IgD-negative memory B cell (primary cell): ENCODE measurements at regions not wholly inside any gene's neighbourhood (a gene's known extent, or its start where the extent isn't known, plus 50 kb on each side); places are given as distances from the start of the nearest gene placed in this dataset.
"Not testable (repeated sequence)": the region's sequence is repeated elsewhere in the genome, so short reads cannot be mapped to it uniquely, and the experiment has no call there.

Source experiments
- H3K27ac Mint-ChIP-seq, 3 donors: one replicate each; pipeline ENCODE4 v1.8.0; 2020 to 2022; ENCODE audit warnings: mild to moderate bottlenecking in 3 of 3, mixed read lengths in 3 of 3, moderate library complexity in 1 of 3
- H3K27me3 Mint-ChIP-seq: one replicate; pipeline ENCODE4 v1.8.0; 2021; ENCODE audit warnings: mixed read lengths
- H3K36me3 Mint-ChIP-seq: one replicate; pipeline ENCODE4 v1.8.0; 2020; ENCODE audit warnings: mild to moderate bottlenecking, mixed read lengths
- H3K4me1 Mint-ChIP-seq, 3 donors: one replicate each; pipeline ENCODE4 v1.8.0; 2020 to 2022; ENCODE audit warnings: mixed read lengths in 3 of 3, mild to moderate bottlenecking in 1 of 3
- H3K4me3 Mint-ChIP-seq, 4 donors: one replicate each; pipeline ENCODE4 v1.8.0; 2020 to 2022; ENCODE audit warnings: mild to moderate bottlenecking in 4 of 4, mixed read lengths in 4 of 4, moderate library complexity in 3 of 4
- H3K9me3 Mint-ChIP-seq, 3 donors: one replicate each; pipeline ENCODE4 v1.8.0; 2020 to 2021; ENCODE audit warnings: mixed read lengths in 3 of 3, mild to moderate bottlenecking in 1 of 3

DNA sequence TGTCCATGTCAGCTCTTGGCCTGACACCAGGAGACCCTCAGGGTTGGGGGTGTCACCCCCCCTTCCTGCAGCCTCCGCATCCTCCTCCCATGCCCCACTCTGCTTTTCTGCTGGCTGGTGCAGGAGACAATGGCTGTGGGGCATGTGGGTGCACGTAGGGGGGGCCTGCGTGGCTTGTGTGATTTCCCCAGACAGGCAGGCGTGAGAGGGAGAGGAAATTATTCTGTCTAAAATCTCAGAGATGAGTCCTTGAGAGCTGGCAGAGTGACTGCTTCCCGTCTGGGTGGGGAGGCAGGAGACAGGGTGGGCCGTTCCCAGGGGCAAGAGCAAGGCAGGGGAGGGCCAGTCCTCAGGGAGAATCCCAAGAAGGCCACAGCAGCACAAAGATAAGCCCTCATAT is 173.2 kb downstream of the TRIM43 start:
- H3K4me3 Mint-ChIP-seq, H3K27ac Mint-ChIP-seq, H3K27me3 Mint-ChIP-seq, H3K36me3 Mint-ChIP-seq, H3K9me3 Mint-ChIP-seq, H3K4me1 Mint-ChIP-seq: not testable (repeated sequence)

DNA sequence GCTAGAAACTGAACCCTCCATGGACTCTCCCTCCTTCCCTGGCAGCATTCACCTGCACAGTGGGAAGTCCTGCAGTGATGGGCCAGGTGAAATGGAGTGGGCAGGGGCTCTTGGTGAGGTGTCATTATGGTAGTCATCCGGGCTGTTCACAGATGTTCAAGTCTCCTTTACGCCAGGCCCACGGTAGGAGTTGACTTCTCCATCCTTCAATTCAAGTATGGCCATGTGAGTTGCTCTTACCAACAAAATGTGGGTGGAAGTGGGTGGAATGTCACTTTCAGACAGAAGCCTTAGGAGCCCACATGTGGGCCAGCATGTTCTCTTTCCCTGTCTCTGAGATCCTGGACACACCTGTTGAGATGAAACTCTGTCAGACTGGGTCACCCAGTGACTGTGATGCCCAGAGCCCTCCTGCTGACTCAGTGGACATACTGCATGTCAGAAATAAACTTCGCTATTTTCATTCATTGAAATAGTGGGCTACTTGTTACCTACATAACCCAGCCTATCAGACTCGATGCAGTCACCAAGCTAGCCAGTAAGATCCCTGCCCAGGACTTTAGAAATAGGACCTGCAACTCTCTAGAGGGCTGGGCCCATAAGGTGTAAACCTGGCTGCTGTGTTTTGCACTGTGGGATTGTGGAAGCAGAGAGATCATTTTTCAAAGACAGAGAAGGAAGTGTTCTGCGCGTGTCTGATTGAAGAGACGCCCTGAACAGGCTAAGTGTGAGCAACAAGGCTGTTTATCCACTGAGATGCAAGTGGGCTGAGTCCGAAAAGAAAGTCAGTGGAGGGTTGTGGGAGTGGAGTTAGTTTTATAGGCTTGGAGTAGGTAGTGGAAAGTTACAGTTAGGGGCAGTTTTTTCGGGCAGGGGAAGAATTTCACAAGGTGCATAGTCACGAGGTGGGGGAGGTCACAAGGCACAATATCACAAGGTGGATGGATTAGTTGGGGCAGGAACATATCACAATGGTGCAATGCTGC is 174.4 kb downstream of the TRIM43 start:
- H3K27me3 Mint-ChIP-seq, H3K9me3 Mint-ChIP-seq, H3K27ac Mint-ChIP-seq, H3K4me3 Mint-ChIP-seq, H3K36me3 Mint-ChIP-seq, H3K4me1 Mint-ChIP-seq: not testable (repeated sequence)

DNA sequence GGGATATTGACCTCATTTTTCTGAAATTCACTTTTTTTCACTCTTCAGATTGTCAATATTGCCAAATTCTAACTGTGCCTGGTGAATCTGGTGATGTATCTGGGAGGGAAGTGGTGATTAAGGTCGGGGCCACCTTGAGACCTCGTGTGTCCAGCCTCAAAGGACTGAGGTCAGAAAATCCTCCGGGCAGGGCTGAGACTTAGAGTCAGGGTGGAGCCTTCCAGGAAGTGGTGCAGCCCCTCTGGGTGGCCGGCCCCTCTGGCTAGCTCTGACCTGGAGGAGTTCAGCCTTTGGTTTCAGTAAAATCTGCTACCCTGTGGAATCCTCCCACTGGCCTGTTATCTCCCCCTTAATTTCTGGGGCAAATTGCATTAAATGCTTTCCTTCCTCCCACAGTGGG is 175.7 kb downstream of the TRIM43 start:
- peak overlapping the region in 1 of 4 donors; percentile 17 for H3K4me3 Mint-ChIP-seq
- not testable (repeated sequence) for H3K27me3 Mint-ChIP-seq, H3K36me3 Mint-ChIP-seq, H3K27ac Mint-ChIP-seq, H3K4me1 Mint-ChIP-seq, H3K9me3 Mint-ChIP-seq

DNA sequence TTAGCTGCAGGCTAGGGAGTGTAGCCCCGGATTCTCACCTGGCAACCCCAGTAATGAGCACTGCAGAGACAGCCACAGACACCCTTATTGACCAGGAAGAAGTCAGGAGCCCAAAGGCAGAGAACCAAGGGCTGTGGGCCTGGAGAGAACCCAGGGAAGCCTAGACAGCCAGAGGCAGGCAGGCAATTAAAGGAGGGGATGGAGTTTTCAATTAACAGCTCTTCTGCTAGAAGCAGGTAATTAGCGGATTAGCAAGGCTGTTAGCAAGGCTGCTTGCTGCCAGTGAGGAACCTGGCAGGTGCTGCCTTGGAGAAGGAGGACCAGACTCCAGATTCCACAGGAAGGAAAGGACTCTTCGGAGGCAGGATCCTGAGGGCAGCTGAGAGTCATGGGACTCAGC is 176.1 kb downstream of the TRIM43 start:
- H3K9me3 Mint-ChIP-seq, H3K27me3 Mint-ChIP-seq, H3K4me1 Mint-ChIP-seq, H3K36me3 Mint-ChIP-seq, H3K27ac Mint-ChIP-seq, H3K4me3 Mint-ChIP-seq: not testable (repeated sequence)

DNA sequence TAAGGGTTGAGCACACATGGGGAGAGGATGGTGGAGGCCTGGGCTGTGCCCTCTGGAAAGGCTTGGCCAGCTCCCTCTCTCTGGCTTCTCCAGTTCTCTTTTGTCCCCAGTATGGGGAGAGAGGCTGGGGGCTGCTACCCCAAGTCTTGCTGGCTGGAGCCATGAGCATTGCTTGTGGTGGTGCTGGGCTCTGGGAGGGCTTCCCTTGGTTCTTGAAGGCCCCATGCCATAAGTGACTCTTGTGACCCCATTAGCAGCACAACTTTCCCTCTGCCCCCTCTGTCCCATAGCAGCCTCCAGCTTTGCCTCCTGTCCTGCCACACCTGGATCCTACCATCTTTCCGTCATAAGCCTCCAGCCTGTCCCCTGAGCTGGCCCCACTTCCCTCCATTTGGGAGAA is 177.5 kb downstream of the TRIM43 start:
- not testable (repeated sequence) for H3K9me3 Mint-ChIP-seq, H3K4me1 Mint-ChIP-seq, H3K27ac Mint-ChIP-seq, H3K27me3 Mint-ChIP-seq, H3K4me3 Mint-ChIP-seq, H3K36me3 Mint-ChIP-seq

DNA sequence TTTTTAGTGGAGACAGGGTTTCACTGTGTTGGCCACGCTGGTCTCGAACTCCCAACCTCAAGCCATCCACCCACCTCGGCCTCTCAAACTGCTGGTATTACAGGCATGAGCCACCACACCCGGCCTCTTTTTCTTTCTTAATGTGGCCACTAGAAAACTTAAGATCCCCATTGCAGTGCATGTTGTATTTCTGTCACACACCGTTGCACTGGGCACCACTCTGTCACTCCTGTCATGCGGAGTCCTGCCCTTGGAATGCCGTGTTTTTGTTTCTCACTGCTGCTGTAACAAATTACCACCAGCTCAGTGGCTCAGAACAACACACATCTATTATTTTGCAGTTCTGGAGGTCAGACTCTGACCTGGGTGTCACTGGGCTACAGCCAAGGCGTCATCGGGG is 178.9 kb downstream of the TRIM43 start:
- H3K4me3 Mint-ChIP-seq, H3K36me3 Mint-ChIP-seq, H3K27me3 Mint-ChIP-seq, H3K4me1 Mint-ChIP-seq, H3K9me3 Mint-ChIP-seq, H3K27ac Mint-ChIP-seq: not testable (repeated sequence)

DNA sequence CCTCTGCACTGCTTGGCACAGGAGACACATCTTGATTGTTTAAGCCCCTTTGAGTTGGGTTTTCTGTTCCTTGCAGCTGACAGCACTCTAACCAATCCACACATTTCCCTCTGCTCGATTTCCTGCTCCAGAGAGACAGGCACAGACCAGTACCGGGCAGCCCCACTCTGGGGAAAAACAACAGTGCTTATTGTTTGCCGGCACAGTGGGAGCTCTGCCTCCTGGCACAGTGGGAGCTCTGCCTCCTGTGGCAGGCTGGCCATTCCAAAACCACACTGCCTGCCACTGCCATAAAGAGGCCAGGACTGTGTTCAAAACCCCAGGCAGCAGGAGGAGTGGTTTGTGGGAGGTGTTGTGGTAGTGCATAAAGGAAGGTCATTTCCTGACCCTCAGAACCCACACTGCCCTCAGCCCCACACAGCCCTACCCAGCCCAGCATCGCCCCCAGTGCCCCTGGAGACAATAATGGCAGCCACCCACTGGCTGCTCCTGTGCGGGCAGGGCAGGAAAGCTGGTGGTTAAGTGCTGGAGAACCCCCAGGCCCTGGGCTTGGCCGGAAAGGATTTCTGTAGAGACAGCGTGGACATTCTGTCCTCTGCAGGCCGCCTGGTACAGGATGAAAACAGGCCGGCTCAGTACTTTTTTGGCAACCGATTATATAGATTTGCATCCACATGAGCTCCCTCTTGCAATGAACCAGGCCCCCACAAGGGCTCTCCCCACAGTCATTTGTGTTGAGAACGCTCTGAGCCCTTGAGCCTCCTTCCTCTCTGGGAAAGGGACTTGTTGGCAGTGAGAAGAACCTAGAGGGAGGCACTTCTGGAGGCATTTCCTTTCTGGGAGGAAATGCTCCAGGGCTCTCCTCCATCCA is 182.8 kb downstream of the TRIM43 start:
- not testable (repeated sequence) for H3K27me3 Mint-ChIP-seq, H3K4me1 Mint-ChIP-seq, H3K27ac Mint-ChIP-seq, H3K4me3 Mint-ChIP-seq, H3K9me3 Mint-ChIP-seq, H3K36me3 Mint-ChIP-seq

DNA sequence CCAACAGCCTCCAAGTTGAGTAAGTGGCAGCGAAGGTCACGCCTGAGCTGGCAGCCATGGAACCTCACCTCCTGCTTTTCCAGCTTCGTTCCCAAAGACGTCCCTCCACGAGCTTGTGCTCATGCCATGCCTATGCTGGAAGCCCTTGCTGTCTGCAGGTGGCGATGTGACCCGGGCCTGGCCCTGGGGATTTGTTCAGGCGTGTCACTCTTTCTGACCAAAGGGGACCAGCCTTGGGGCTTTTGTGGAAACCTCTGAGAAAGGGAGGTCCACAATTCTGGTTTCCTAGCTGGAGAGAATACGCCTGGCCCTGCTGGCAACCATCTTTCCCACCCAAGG is 183.4 kb downstream of the TRIM43 start:
- H3K9me3 Mint-ChIP-seq, H3K4me3 Mint-ChIP-seq, H3K36me3 Mint-ChIP-seq, H3K27me3 Mint-ChIP-seq, H3K27ac Mint-ChIP-seq, H3K4me1 Mint-ChIP-seq: not testable (repeated sequence)
